DOHH2 (cell line): ENCODE measurements at regions not wholly inside any gene's neighbourhood (a gene's known extent, or its start where the extent isn't known, plus 50 kb on each side); places are given as distances from the start of the nearest gene placed in this dataset.

Experiments used
- H3F3A ChIP-seq: fragments of 200-600 bp; sonication (generic), shearing (Covaris generic); 2 replicates; pipeline ENCODE4 v1.6.0; 2016; ENCODE audit warnings: antibody characterized with exemption, mild to moderate bottlenecking; ENCODE audit not compliant: control insufficient read depth, insufficient read depth
- H3K27ac ChIP-seq: fragments of 200-600 bp; sonication (generic); 2 replicates; pipeline ENCODE4 v1.5.1; 2014; ENCODE audit warnings: low read depth, mild to moderate bottlenecking, low read length, moderate library complexity
- H3K27me3 ChIP-seq: fragments of 200-600 bp; sonication (generic); 2 replicates; pipeline ENCODE4 v1.6.1; 2014; ENCODE audit warnings: mild to moderate bottlenecking, low read length, mixed read lengths; ENCODE audit not compliant: control insufficient read depth
- H3K36me3 ChIP-seq: fragments of 200-600 bp; sonication (generic); 2 replicates; pipeline ENCODE4 v1.6.1; 2014; ENCODE audit warnings: mild to moderate bottlenecking, low read length, moderate library complexity, mixed read lengths; ENCODE audit not compliant: control insufficient read depth
- H3K4me1 ChIP-seq: fragments of 200-600 bp; sonication (generic); 2 replicates; pipeline ENCODE4 v1.6.1; 2014; ENCODE audit warnings: mild to moderate bottlenecking, low read length, mixed read lengths; ENCODE audit not compliant: control insufficient read depth
- H3K4me2 ChIP-seq: fragments of 200-600 bp; sonication (generic); 2 replicates; pipeline ENCODE4 v1.6.0; 2014; ENCODE audit warnings: mild to moderate bottlenecking, low read length, moderate library complexity
- H3K4me3 ChIP-seq: fragments of 200-600 bp; sonication (generic); 2 replicates; pipeline ENCODE4 v1.5.1; 2014; ENCODE audit warnings: mild to moderate bottlenecking, low read length, mixed read lengths
- H3K79me2 ChIP-seq: fragments of 200-600 bp; sonication (generic); 2 replicates; pipeline ENCODE4 v1.6.1; 2014; ENCODE audit warnings: mild to moderate bottlenecking, low read length, mixed read lengths; ENCODE audit not compliant: control insufficient read depth
- H3K9me2 ChIP-seq: fragments of 200-600 bp; sonication (generic); replicated peaks from 2 replicates; pipeline ENCODE4 v1.6.1; 2014; ENCODE audit warnings: mild to moderate bottlenecking, low read length, mixed read lengths; ENCODE audit not compliant: control insufficient read depth
- H3K9me3 ChIP-seq: fragments of 200-600 bp; sonication (generic); 2 replicates; pipeline ENCODE4 v1.6.1; 2014; ENCODE audit warnings: antibody characterized with exemption, low read length, mixed read lengths; ENCODE audit not compliant: control insufficient read depth, insufficient read depth
- H4K20me1 ChIP-seq: fragments of 200-600 bp; sonication (generic); 2 replicates; pipeline ENCODE4 v1.6.0; 2014; ENCODE audit warnings: low read depth, mild to moderate bottlenecking, antibody characterized with exemption, low read length, moderate library complexity; ENCODE audit not compliant: control insufficient read depth, insufficient read depth
- CTCF ChIP-seq: fragments of 200-600 bp; sonication (generic); IDR thresholded peaks from one replicate; pipeline ENCODE4 v1.5.1; 2014; ENCODE audit warnings: antibody characterized with exemption, mild to moderate bottlenecking, low read depth, low read length; ENCODE audit not compliant: poor library complexity, severe bottlenecking
- EZH2phosphoT487 ChIP-seq: fragments of 200-600 bp; sonication (generic); IDR thresholded peaks from 2 replicates; pipeline ENCODE4 v1.6.1; 2017; ENCODE audit warnings: borderline replicate concordance, mild to moderate bottlenecking, antibody characterized with exemption, low read length, moderate library complexity, mixed read lengths

GRCh38 chr10:21172930-21173801 lies 276.1 kb upstream of the NEBL start:
- no peaks in the 10 kb centered on the region for H4K20me1 ChIP-seq
- no peak overlapping the region for H3K27ac ChIP-seq
- no peaks in the 10 kb centered on the region for H3K9me3 ChIP-seq
- no peaks in the 10 kb centered on the region for H3K27me3 ChIP-seq
- no peak overlapping the region for H3K4me3 ChIP-seq
- H3K79me2 ChIP-seq = no peaks in the 10 kb centered on the region
- no peaks in the 10 kb centered on the region for H3K9me2 ChIP-seq
- TF ChIP-seq EZH2phosphoT487 (no peak), CTCF (no peak)
- H3K36me3 ChIP-seq = no peaks in the 10 kb centered on the region
- H3F3A ChIP-seq = no peaks in the 10 kb centered on the region
- H3K4me1 ChIP-seq = no peaks in the 10 kb centered on the region
- no peak overlapping the region for H3K4me2 ChIP-seq

GRCh38 chr10:21172542-21172929 lies 275.4 kb upstream of the NEBL start:
- TF ChIP-seq CTCF = no peak
- TF ChIP-seq EZH2phosphoT487 = no peak

GRCh38 chr10:21171936-21172541 lies 274.9 kb upstream of the NEBL start:
- Histone ChIP-seq H3K4me3 (no peak overlapping the region), H3K27me3 (no peaks in the 10 kb centered on the region), H3K27ac (no peak overlapping the region), H3K9me3 (no peaks in the 10 kb centered on the region), H3K36me3 (no peaks in the 10 kb centered on the region), H3K4me1 (no peaks in the 10 kb centered on the region), H3K9me2 (no peaks in the 10 kb centered on the region), H3K79me2 (no peaks in the 10 kb centered on the region), H3F3A (no peaks in the 10 kb centered on the region), H4K20me1 (no peaks in the 10 kb centered on the region), H3K4me2 (no peak overlapping the region)
- TF ChIP-seq CTCF = no peak

More at GRCh38 chr10:21172542-21172929, 275.4 kb upstream of the NEBL start:
- Histone ChIP-seq H3K9me3 (no peaks in the 10 kb centered on the region), H3K36me3 (no peaks in the 10 kb centered on the region), H3K79me2 (no peaks in the 10 kb centered on the region), H3K9me2 (no peaks in the 10 kb centered on the region), H3K4me2 (no peak overlapping the region), H3K4me3 (no peak overlapping the region), H3K4me1 (no peaks in the 10 kb centered on the region), H4K20me1 (no peaks in the 10 kb centered on the region), H3F3A (no peaks in the 10 kb centered on the region), H3K27me3 (no peaks in the 10 kb centered on the region), H3K27ac (no peak overlapping the region)
